Left kidney (tissue), 1 donor: ENCODE measurements at regions not wholly inside any gene's neighbourhood (a gene's known extent, or its start where the extent isn't known, plus 50 kb on each side); places are given as distances from the start of the nearest gene placed in this dataset.
"Not testable (repeated sequence)": the region's sequence is repeated elsewhere in the genome, so short reads cannot be mapped to it uniquely, and the experiment has no call there.

Experiments
- DNase-seq: peaks from one replicate; pipeline ENCODE4 v3.0.0-alpha.2; 2013

DNA sequence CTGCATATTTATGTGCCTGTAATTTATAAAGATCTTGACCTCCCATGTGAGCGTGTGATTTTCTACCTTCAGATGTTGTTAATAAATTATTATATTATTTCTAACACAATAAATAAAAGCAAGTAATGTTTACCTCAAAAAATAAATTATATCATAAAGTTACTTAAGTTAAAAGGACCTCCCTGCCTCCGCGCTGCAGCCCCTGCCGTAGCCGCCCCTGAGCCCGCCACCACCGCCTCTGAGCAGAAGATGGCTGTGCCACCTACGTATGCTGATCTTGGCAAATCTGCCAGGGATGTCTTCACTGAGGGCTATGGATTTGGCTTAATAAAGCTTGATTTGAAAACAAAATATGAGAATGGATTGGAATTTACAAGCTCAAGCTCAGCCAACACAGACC lies 119.6 kb upstream of the BRWD3 start:
- no peak for DNase-seq

DNA sequence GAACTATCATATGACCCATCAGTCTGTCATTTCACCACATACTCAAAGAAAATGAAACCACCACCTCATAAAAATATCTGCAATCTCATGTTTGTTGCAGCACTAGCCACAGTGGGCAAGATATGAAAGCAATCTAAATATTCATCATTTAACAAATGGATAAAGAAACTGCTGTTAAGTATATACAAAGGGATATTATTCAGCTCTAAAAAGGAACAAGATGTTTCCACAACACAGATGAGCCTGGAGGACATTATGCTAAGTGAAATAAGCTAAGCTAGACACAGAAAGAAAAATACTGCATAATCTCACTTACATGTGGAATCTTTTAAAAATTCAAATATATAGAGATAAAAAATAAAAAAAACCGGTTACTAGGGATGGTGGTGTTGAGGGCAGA lies 108.2 kb upstream of the BRWD3 start:
- no peak for DNase-seq

DNA sequence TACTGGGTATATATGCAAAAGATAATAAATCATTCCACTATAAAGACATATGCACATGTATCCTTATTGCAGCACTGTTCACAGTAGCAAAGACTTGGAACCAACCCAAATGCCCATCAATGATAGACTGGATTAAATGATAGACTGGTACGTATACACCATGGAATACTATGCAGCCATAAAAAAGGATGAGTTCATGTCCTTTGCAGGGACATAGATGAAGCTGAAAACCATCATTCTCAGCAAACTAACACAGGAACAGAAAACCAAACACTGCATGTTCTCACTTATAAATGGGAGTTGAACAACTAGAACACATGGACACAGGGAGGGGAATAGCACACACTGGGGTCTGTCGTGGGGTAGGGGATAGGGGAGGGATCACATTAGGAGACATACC lies 102.7 kb upstream of the BRWD3 start:
- DNase-seq = not testable (repeated sequence)

DNA sequence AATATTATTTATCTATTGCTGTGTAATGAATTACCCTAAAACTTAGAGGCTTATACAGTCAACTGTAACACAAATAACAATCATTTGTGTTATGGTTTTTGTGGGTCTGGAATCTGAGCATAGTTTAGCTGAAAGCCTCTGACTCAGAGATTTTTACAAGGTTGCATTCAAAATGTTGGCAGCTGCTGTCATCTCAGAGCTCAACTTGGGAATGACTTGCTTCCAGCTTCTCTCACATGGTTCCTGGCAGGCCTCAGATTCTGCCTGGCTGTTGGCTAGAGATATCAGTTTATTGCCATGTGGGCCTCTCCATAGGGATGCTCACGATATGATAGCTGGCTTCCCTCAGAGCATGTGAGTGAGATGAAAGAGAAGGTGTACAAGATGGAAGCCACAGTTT lies 70.2 kb upstream of the BRWD3 start:
- DNase-seq = no peak

DNA sequence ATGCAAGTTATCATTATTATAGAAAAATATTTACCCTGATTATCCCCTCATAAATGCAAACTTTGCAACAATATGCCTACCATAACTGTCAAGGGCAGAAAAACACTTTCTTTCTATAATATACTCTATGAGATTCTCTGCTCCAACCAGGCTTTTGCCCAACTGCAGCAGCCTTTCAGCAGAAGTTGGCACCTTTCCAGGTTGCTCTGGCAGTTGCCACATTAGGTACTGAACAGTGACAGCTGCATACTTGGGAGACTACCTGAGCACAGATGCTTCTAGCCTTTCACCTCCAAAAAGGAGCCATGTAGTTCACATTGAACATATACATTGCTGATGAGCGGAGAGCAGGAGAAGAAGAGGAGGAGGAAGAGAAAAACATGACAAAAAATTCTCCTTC lies 69.5 kb upstream of the BRWD3 start:
- DNase-seq = peak; percentile 2

DNA sequence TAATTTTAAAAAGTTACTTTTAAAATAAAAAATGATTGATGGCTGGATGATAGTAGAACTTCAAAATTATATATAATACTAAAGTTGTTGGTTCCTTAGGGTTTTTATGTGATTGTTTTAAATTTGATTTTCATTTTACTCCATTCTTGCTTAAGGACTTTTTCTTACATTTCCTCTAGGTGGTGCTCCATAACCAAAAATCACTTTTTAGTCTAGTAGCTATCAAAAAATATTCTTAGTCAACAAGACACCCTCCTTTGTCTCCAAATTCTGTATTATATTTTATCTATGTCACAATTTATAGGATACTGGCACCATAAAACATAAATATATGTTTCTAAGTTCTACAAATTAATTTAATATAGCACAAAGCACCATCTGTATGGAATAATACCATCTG lies 67.2 kb upstream of the BRWD3 start:
- DNase-seq = peak; percentile 27
